Endothelial cell of umbilical vein (primary cell): ENCODE measurements at regions not wholly inside any gene's neighbourhood (a gene's known extent, or its start where the extent isn't known, plus 50 kb on each side); places are given as distances from the start of the nearest gene placed in this dataset.

Source experiments
- CTCF ChIP-seq, 2 donors: IDR thresholded peaks; 1 replicate in 1 of 2; 2 replicates in 1 of 2; pipeline ENCODE4 v1.5.1; 2011; ENCODE audit warnings: low read length in 2 of 2, mild to moderate bottlenecking in 2 of 2, moderate library complexity in 2 of 2, control low read depth in 1 of 2, inconsistent platforms in 1 of 2, low read depth in 1 of 2; ENCODE audit not compliant: insufficient read depth in 1 of 2; ENCODE audit errors: extremely low read depth in 1 of 2
- EZH2 ChIP-seq: IDR thresholded peaks from 2 replicates; pipeline ENCODE4 v1.6.1; 2012; ENCODE audit warnings: borderline replicate concordance, low read depth, mild to moderate bottlenecking, moderate library complexity, low read length, inconsistent platforms; ENCODE audit not compliant: severe bottlenecking
- GATA2 ChIP-seq: IDR thresholded peaks from 2 replicates; pipeline ENCODE4 v1.7.0; 2011; ENCODE audit warnings: low read depth, mild to moderate bottlenecking, moderate library complexity, mixed read lengths, low read length; ENCODE audit not compliant: insufficient read length, insufficient read depth
- JUN ChIP-seq: IDR thresholded peaks from 2 replicates; pipeline ENCODE4 v1.6.1; 2011; ENCODE audit warnings: borderline replicate concordance, low read depth; ENCODE audit not compliant: insufficient read length, insufficient read depth
- MAX ChIP-seq: IDR thresholded peaks from 2 replicates; pipeline ENCODE4 v1.6.1; 2011; ENCODE audit not compliant: insufficient read depth, insufficient read length
- POLR2A ChIP-seq: IDR thresholded peaks from 2 replicates; pipeline ENCODE4 v1.6.1; 2012; ENCODE audit warnings: low read depth, mild to moderate bottlenecking, control low read depth, low read length
- POLR2AphosphoS5 ChIP-seq: IDR thresholded peaks from 2 replicates; pipeline ENCODE4 v1.6.1; 2012; ENCODE audit warnings: low read depth, mild to moderate bottlenecking, control low read depth, low read length, moderate library complexity; ENCODE audit not compliant: insufficient read depth

- TF ChIP-seq EZH2 (no peak), POLR2A (no peak), CTCF (IDR thresholded peaks at IDR 0.05; ENCODE audit: extremely low read depth in 1 of 2, insufficient read depth in 1 of 2, low read depth in 1 of 2, low read length in 2 of 2) (no peak), POLR2AphosphoS5 (no peak), JUN (no peak), MAX (no peak), GATA2 (no peak)
Observed at GRCh38 chr20:10167594-10167993, 51.0 kb upstream of the SNAP25 start.
